NCI-H2081 treated with DMSO at 0.1 percent for 48 hours (cell line): ENCODE measurements at regions not wholly inside any gene's neighbourhood (a gene's known extent, or its start where the extent isn't known, plus 50 kb on each side); places are given as distances from the start of the nearest gene placed in this dataset.

Source experiments
- DNase-seq: peaks from one replicate; lab custom pipeline; 2025; lab: John Stamatoyannopoulos, UW

DNA sequence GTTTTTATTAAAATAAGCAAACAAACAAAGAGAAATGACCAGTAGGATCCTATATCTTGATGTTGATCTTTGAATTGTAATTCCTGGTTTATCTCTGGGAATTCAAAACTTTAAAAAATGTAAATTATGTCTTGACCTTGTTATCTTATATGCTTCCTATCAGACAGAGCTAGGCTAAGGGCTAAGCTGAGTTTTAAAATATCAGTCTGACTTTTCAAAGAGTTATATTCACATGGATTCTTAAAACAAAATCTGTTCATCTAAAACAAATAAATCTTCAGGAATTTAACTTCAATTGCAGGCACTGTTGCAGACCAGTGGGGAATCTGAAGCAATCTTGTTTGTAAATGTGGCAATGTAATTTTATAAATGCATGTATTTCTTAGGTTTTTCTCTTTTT, 1144.1 kb downstream of the LRFN5 start:
- no peak for DNase-seq

DNA sequence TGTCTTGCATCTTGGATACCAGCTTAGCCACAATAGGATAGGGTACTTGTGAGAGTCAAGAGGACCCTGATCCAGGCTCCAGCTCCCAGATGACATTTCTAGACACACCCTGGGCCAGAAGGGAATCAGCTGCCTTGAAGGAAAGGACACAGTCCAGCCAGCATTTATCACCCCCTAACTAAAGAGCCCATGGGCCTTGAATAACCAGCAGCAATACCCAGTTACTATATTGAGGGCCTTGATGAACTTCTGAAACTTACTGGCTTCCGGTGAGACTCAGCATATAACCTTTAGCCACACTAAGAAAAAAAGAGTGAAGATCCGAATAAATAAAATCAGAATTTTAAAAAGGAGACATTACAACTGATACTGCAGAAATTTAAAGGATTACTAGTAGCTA, 1135.4 kb downstream of the LRFN5 start:
- no peak for DNase-seq

DNA sequence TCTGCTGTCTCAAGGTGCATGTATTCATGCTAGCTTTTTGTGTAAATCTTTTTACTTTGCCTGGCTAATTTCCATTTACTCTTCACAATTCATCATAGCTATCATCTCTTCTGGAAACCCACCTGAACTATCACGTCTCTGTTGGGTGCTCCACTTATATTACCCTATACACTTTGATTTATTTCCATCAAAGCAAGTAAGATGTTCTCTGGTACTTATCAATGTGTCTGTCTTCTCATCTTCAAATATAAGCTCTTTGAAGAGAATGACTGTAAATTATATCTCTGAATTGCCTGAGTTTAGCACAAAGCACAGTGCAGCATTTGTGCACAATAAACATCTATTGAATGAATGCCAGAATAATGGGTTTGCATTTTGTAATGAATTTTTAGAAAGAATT, 1129.7 kb downstream of the LRFN5 start:
- DNase-seq, result no peak

DNA sequence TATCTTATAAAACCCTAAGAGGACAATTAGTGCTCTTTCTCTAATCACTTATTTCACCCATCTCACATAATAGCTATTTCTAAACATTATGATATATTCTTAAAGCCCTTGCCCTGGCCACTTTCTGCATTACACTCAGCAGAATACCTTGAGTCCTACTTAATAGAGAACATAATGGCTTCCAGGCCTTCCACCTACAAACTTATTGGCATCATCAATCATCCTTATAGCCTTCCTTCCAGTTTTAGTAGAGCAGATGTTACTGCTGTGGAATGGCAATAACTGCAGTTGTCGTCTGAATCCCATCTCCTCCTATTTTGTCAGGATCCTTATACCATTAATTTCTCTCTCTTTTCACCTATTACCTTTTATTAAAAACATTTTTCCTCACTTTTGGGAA, 1127.4 kb downstream of the LRFN5 start:
- no peak for DNase-seq

DNA sequence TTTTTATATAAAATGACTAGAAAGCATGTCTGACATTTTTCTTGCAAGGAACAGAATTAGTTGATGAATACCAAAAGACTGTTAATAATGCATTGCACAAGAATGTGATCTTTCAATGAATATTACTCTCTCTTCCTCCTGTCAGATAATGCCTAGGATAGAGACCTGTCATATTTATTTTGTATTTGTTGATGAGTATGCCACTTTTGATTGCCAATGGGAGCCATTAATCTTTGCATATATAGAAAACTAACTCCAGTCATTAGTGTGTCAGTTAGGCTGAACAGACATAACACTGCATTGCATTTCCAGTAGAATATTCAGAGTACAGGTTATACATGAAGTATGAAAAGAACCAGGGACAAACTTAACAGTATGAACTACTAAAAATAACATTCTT, 1125.3 kb downstream of the LRFN5 start:
- no peak for DNase-seq

DNA sequence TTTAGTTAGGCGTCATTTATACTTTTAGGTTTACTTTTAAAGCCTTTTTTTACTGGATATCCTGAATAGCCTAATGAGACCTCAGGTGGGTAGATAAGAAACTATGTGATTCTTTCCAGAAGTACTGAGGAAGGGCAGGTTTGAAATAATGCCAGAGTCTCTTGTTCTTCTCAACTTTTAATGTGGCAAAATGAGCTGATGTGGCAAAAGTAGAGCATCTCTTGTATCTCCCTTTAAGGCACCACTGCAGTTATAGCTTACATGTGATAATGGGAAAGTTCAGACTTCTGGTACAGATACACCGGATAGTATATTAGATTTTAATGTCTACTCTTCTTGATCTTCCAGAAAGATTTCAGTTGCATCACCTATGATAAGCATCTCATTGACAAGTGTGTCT, 1124.8 kb downstream of the LRFN5 start:
- no peak for DNase-seq

DNA sequence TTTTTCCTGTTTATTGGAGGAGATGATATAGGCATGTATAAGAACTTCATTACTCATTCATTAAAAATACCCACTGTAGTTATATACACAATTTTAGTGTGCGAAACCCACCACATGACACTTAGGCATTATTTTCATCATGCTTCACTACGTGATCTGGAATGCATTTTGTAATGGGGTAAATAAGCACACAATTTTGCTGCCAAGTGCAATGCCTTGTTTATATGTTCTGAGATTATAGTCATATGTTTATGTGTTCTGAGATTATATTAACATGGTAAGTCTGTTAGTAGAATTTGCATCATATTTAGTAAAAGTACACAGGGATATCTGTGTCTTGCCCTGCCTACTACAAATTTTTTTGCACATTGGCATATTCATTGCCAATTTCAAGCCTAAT, 1123.0 kb downstream of the LRFN5 start:
- DNase-seq, result no peak

DNA sequence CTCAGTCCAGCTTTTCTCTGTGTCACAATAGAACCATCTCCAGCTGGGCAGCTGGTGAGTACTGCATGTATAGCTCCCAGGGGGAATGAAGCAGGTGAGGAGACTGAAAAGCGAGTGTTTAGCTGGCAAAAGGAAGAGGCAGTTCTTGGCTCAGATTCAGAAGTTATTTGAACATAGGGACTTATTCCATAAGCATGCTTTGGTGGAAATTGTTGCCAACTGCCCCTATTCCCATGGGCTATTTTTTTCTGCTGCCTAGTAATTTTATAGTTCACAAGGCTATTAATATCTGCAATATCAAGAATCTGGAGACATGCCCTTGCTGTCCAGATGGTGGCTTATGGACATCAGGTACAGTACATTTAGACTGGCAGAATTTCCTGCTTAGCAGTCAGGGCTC, 1112.7 kb downstream of the LRFN5 start:
- peak; percentile 86 for DNase-seq

DNA sequence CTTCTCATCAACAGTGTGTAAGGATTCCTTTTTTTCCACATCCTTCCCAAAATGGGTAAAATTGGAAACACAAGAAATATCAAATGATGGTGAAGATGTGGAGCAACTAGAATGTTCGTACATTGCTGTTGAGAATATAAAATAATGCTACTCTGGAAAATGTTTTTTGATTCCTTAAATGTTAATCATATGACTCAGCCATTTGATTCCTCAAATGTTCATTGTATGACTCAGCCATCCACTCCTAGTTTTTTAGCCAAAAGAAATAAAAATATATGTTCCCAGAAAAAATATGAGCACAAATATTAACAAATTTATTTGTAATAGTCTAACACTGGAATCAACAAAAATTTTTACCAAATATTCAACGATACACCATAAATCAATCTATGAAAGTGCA, 1108.6 kb downstream of the LRFN5 start:
- no peak for DNase-seq

DNA sequence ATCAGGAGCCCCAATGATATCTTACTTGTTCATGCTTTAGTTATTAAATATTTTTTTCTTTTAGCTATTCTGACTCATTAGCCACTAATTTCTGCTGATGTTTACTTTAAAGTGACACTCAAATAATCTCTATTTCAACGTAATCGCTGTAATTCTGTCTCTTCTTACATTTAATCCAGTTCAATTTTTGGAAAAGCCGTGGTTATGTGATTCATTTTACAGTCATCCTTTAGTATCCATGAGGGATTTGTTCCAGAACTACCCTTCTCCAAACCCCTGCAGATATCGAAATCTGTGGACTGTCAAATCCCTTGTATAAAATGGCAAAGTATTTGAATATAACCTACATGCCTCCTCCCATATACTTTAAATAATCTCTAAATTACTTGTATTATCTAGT, 1103.4 kb downstream of the LRFN5 start:
- DNase-seq, result no peak

DNA sequence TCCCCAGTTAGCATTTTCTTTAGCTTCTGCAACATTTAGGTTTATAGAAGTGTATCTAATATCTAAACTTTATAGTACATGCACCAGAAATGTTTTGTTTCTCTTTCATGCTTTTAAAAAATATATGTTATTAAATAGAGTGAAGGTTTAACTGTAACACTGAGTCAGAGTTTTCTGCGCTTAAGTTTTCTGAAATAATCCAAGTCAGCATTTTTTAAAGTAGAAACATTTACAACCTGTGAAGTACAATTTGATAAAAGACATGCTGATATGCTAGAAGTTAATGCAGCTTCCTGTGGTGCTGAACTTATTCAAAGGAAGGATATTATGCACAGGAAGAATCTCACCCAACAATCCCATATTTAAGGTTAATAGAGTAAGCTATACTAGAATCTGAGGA, 1096.8 kb downstream of the LRFN5 start:
- DNase-seq, result no peak

DNA sequence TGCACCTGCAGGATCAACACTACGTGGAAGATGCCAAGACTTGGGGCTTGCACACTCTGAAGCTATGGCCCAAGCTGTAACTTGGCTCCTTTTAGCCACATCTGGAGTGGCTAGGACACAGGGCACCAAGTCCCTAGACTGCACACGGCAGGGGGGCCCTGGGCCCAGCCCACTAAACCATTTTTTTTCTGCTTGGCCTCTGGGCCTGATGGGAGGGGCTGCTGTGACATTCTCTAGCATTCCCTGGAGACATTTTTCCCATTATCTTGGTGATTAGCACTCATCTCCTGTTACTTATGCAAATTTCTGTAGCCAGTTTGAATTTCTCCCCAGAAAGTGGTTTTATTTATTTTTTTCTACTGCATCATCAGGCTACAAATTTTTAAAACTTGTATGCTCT, 1080.7 kb downstream of the LRFN5 start:
- DNase-seq, result no peak

DNA sequence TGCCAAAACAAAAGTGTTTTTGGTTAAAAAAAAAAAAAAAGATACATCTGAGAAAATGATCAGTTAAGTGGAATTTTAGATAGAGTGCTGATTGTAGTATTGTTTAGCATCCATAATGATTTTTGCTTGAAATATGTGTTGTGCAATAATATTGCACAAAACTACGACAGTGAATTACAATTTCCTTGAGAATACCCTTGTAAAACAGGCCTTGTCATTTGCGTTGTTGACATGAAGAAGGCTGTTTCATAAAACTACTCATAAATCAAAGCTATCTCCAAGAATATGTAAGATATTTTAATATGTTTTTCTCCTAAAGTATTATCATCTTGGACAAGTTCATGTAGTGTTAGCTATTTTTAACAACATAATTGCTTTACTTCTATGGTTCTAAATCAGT, 1077.0 kb downstream of the LRFN5 start:
- no peak for DNase-seq

DNA sequence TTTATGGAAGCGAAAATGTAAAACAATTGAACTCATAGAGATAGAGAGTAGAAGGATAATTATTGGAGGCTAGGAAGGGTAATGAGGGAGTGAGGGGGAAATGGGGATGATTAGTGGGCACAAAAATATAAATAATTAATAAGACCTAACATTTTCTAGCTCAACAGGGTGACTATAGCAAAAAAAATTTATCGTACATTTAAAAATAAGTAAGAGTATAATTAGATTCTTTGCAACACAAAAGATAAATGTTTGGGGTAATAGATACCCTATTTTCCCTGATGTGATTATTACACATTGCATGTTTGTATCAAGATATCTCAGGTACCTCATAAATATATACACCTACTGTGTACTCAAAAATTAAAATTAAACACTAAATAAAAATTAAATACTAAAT, 1070.0 kb downstream of the LRFN5 start:
- no peak for DNase-seq

DNA sequence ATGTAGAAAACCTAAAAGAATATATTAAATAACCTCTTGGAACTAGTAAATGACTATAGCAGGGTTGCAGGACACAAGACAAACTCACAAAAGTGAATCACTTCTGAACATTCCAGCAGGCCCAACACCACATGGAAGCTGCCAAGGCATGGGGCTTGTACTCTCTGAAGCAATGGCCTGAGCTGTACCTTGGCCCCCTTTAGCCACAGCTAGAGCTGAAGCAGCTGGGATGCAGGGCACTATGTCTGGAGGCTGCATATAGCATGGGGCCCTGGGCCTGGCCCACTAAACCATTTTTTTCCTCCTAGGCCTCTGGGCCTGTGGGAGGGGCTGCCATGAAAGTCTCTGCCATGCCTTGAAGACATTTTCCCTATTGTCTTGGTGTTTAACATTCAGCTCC, 1067.3 kb downstream of the LRFN5 start:
- DNase-seq, result no peak

DNA sequence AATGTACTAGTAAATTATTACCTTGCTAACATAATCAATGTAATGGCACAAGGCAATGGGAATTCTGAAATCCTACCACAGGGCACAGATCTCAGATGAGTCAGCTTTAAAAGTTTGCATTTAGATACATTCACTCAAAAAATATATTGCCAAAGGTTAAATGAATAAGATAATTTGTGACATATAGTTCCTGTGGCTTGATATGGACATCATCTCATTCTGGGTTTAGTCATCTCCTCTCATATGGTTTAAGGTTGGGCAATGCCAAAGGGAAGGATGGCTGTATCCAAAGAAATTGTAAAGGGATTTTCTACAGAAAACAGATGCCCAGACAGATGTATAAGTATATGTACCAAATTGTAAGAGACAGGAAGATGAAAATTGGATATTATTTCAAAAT, 1065.0 kb downstream of the LRFN5 start:
- no peak for DNase-seq

DNA sequence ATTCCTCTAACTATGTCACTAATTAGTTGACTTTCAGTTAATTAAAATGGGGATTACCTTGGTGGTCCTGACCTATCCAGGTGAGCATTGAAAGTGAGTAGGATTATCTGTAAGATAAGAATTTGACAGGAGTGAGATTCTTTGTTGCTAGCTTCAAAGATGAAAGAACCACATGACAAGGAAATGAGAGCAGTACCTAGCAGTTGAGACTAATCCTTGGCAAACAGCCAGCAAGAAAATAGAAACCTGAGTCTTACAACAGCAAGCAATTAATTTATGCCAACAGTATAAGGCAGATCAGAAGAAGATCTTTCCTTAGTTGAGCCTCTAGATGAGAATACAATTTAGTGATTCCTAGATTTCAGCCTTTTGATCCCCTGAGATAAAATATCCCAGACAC, 1058.4 kb downstream of the LRFN5 start:
- no peak for DNase-seq

DNA sequence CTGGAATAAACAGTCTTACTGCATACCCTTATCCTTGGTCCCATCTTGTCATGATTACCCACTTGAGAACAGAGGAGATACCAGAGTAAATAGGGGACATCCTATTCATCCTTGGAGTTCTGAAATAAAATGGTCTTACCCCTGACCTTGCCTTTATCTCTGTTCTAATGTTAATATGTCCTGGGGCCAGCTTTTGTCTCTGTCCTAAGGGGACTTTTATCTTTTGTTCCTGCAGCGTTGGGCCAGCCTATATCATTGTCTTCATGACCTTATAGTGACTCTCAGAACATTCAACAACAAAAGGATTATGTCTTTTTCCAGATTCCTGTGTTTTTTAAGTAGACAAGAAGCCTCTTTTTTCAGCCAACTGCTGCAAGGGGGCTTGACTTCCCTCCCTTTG, 1057.5 kb downstream of the LRFN5 start:
- no peak for DNase-seq

DNA sequence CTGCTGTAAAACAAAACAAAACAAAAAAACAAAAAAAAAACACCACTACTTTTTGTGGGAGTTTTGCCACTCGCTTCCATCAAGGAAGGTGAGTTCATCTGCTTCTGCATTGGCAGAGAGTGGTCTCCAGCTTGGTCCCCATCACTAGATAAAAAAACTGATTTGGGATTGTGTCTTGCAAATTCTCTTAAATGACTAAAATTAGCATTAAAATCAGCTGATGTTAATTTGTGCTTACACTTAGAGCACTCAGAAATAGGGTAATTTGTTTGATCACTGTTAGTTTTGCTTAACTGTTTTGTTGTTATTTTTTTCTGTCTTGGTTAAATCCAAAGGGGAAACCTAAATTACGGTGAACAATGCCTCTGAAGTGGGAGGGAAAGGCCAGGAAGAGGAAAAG, 1048.0 kb downstream of the LRFN5 start:
- no peak for DNase-seq

DNA sequence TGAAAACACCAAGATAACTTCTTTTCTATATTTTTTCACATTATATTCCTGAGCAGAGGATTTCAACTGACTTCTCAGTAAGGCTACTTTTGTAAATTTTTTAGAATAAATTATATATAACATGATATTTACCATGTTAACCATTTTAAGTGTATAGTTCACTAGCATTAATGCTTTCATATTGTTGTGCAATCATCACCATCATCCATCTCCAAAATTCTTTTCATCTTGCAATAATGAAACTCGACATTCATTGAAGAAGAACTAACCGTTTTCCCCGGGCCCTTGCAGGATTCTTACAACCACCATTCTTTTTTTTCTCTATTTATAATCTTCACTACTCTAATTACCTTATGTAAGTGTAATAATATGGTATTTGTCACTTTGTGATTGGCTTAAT, 1036.1 kb downstream of the LRFN5 start:
- DNase-seq, result no peak

DNA sequence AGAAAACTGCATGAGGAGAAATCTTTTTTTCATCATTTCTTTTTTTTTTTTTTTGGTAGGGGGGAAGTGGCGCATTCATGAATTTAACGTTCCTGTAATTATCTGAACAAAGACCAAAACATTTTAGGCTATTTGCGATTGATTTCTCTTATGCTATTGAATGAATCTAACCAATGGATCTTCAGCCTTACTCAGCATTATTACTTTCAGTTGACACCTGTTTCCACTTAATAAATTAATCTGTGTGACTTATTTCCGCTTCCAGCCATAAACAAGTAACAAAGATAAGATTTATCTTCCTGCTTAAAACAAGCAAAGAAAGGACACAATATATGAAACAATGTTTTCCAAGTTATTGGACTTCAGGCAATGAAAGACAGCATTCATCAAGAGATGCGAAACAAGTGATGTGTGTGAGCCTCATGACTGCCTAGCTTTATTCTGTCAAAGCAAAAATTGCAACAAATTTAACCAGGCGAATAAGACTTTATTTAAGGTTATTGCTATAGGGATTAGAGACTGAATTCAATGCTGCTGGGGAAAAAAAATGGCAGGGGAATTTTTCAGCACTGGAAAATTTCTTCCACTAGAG, 1026.9 kb downstream of the LRFN5 start:
- no peak for DNase-seq

DNA sequence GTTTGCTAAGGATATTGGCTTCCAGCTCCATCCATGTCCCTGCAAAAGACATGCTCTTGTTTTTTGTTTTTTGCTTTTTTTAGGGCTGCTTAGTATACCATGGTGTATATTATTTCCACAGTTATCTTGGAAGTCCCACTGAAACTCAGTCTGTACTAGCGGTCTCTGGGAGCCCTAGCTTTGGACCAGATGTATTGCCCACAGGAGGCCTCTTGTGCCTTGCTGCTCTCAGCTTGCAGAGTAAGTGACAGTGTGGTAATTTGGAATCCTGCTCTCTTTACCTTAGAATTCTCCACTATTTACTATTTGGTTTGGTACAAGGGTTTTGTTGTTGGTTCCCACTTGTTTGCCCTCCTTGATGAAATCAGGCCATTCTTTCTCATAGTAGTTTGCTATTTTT, 1022.9 kb downstream of the LRFN5 start:
- DNase-seq, result no peak

DNA sequence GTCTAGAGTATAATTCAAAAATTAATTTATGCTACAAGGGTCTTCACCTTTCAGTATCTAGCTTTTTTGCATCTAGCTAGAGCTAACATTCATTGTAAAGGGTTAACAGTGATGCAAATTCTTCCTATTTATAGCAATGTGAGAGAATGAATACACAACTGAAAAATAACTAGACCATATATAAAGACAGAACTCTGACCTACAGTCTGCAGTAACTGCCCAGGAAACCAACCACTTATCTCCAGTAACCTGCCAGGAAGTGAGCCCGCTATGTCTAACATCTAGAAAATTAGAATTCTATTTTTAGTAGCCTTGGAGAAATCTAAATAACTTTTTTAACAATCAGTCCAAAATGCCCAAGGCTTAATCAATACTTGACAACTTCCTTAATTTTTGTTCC, 1021.9 kb downstream of the LRFN5 start:
- no peak for DNase-seq

DNA sequence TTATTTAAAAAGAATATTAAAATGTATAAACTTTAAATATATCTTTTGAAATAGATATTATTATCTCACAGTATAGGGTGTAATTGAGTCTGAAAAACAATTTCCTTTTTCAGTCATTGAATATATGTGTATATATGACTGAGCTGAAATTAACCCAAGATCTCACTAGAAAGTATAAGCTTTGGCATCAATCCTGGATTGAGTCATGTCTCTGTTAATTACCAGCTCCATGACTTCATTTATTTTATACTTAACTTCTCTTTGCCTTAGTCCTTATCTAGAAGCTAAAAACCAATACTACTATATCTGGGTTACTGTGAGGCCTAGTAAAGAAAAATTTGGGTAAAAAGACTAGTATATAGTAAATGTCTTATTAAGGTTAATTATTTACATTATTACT, 1020.3 kb downstream of the LRFN5 start:
- DNase-seq, result no peak
